Skeletal muscle satellite cell (primary cell): ENCODE measurements at regions not wholly inside any gene's neighbourhood (a gene's known extent, or its start where the extent isn't known, plus 50 kb on each side); places are given as distances from the start of the nearest gene placed in this dataset.

Source experiments
- H3K27me3 ChIP-seq: 2 replicates; pipeline ENCODE4 v1.7.0; 2013; ENCODE audit warnings: low read length; ENCODE audit not compliant: control insufficient read depth, insufficient read depth
- H3K36me3 ChIP-seq: 2 replicates; pipeline ENCODE4 v1.7.0; 2013; ENCODE audit warnings: mild to moderate bottlenecking, control low read depth, low read length; ENCODE audit not compliant: insufficient read depth
- H3K4me1 ChIP-seq: 2 replicates; pipeline ENCODE4 v1.7.0; 2013; ENCODE audit warnings: low read length; ENCODE audit not compliant: control insufficient read depth, insufficient read depth
- H3K4me2 ChIP-seq: 2 replicates; pipeline ENCODE4 v1.7.0; 2013; ENCODE audit warnings: mild to moderate bottlenecking, low read length
- H3K4me3 ChIP-seq: 2 replicates; pipeline ENCODE4 v1.7.0; 2013; ENCODE audit warnings: low read length
- H3K9ac ChIP-seq: 2 replicates; pipeline ENCODE4 v1.7.0; 2013; ENCODE audit warnings: mild to moderate bottlenecking, low read depth, low read length, moderate library complexity
- H3K9me3 ChIP-seq: replicated peaks from 2 replicates; pipeline ENCODE4 v1.7.0; 2013; ENCODE audit warnings: mild to moderate bottlenecking, control low read depth, low read length

- Histone ChIP-seq H3K4me1 (no peaks in the 10 kb centered on the region), H3K9ac (no peak overlapping the region), H3K36me3 (no peaks in the 10 kb centered on the region), H3K9me3 (no peaks in the 10 kb centered on the region), H3K4me3 (no peak overlapping the region), H3K27me3 (no peaks in the 10 kb centered on the region), H3K4me2 (no peak overlapping the region)
Observed at GRCh38 chr1:57947471-57947870, 523.6 kb upstream of the DAB1 start.

GRCh38 chr1:57945045-57945444 is 521.2 kb upstream of the DAB1 start:
- H3K27me3 ChIP-seq = no peaks in the 10 kb centered on the region

GRCh38 chr1:57943365-57943764 is 519.5 kb upstream of the DAB1 start:
- Histone ChIP-seq H3K4me2 (no peak overlapping the region), H3K9me3 (no peaks in the 10 kb centered on the region)

More at GRCh38 chr1:57945045-57945444, 521.2 kb upstream of the DAB1 start:
- Histone ChIP-seq H3K36me3 (no peaks in the 10 kb centered on the region), H3K4me3 (no peak overlapping the region), H3K4me2 (no peak overlapping the region), H3K9me3 (no peaks in the 10 kb centered on the region), H3K4me1 (no peaks in the 10 kb centered on the region), H3K9ac (no peak overlapping the region)

GRCh38 chr1:57934745-57935144 is 510.9 kb upstream of the DAB1 start:
- H3K36me3 ChIP-seq = no peaks in the 10 kb centered on the region

More at GRCh38 chr1:57943365-57943764, 519.5 kb upstream of the DAB1 start:
- no peaks in the 10 kb centered on the region for H3K4me1 ChIP-seq
- H3K27me3 ChIP-seq = no peaks in the 10 kb centered on the region
- no peaks in the 10 kb centered on the region for H3K36me3 ChIP-seq
- no peak overlapping the region for H3K4me3 ChIP-seq
- H3K9ac ChIP-seq = no peak overlapping the region

GRCh38 chr1:57927003-57927402 is 503.1 kb upstream of the DAB1 start:
- H3K9ac ChIP-seq = no peak overlapping the region
- H3K4me3 ChIP-seq = no peak overlapping the region
- H3K4me1 ChIP-seq = no peaks in the 10 kb centered on the region
- no peaks in the 10 kb centered on the region for H3K27me3 ChIP-seq
- H3K36me3 ChIP-seq = no peaks in the 10 kb centered on the region
- H3K4me2 ChIP-seq = no peak overlapping the region
- H3K9me3 ChIP-seq = no peaks in the 10 kb centered on the region

More at GRCh38 chr1:57934745-57935144, 510.9 kb upstream of the DAB1 start:
- Histone ChIP-seq H3K9ac (no peak overlapping the region), H3K27me3 (no peaks in the 10 kb centered on the region), H3K4me3 (no peak overlapping the region), H3K4me2 (no peak overlapping the region), H3K4me1 (no peaks in the 10 kb centered on the region), H3K9me3 (no peaks in the 10 kb centered on the region)

GRCh38 chr1:57926025-57926552 is 502.2 kb upstream of the DAB1 start:
- Histone ChIP-seq H3K36me3 (no peaks in the 10 kb centered on the region), H3K9me3 (no peaks in the 10 kb centered on the region), H3K4me1 (no peaks in the 10 kb centered on the region), H3K4me3 (no peak overlapping the region), H3K4me2 (no peak overlapping the region), H3K9ac (no peak overlapping the region), H3K27me3 (no peaks in the 10 kb centered on the region)

GRCh38 chr1:57925226-57925625 is 501.4 kb upstream of the DAB1 start:
- no peak overlapping the region for H3K4me2 ChIP-seq
- no peaks in the 10 kb centered on the region for H3K36me3 ChIP-seq
- H3K27me3 ChIP-seq = no peaks in the 10 kb centered on the region
- H3K4me3 ChIP-seq = no peak overlapping the region
- H3K9ac ChIP-seq = no peak overlapping the region
- H3K9me3 ChIP-seq = no peaks in the 10 kb centered on the region
- H3K4me1 ChIP-seq = no peaks in the 10 kb centered on the region

GRCh38 chr1:57922130-57922529 is 498.3 kb upstream of the DAB1 start:
- Histone ChIP-seq H3K4me2 (no peak overlapping the region), H3K27me3 (no peaks in the 10 kb centered on the region), H3K9ac (no peak overlapping the region), H3K36me3 (no peaks in the 10 kb centered on the region), H3K9me3 (no peaks in the 10 kb centered on the region), H3K4me3 (no peak overlapping the region), H3K4me1 (no peaks in the 10 kb centered on the region)

GRCh38 chr1:57916041-57916440 is 492.2 kb upstream of the DAB1 start:
- Histone ChIP-seq H3K9me3 (no peaks in the 10 kb centered on the region), H3K4me1 (no peaks in the 10 kb centered on the region), H3K27me3 (no peaks in the 10 kb centered on the region), H3K4me3 (no peak overlapping the region), H3K4me2 (no peak overlapping the region), H3K9ac (no peak overlapping the region), H3K36me3 (no peaks in the 10 kb centered on the region)

GRCh38 chr1:57911427-57911826 is 487.6 kb upstream of the DAB1 start:
- H3K9ac ChIP-seq = no peak overlapping the region
- no peaks in the 10 kb centered on the region for H3K27me3 ChIP-seq
- H3K4me2 ChIP-seq = no peak overlapping the region
- H3K36me3 ChIP-seq = no peaks in the 10 kb centered on the region
- H3K4me3 ChIP-seq = no peak overlapping the region
- no peaks in the 10 kb centered on the region for H3K4me1 ChIP-seq
- H3K9me3 ChIP-seq = no peaks in the 10 kb centered on the region

GRCh38 chr1:57910782-57911181 is 486.9 kb upstream of the DAB1 start:
- H3K36me3 ChIP-seq = no peaks in the 10 kb centered on the region
- no peaks in the 10 kb centered on the region for H3K4me1 ChIP-seq
- no peaks in the 10 kb centered on the region for H3K9me3 ChIP-seq
- H3K4me2 ChIP-seq = no peak overlapping the region
- H3K4me3 ChIP-seq = no peak overlapping the region
- no peaks in the 10 kb centered on the region for H3K27me3 ChIP-seq
- H3K9ac ChIP-seq = no peak overlapping the region

GRCh38 chr1:57910305-57910704 is 486.4 kb upstream of the DAB1 start:
- no peaks in the 10 kb centered on the region for H3K27me3 ChIP-seq
- H3K9ac ChIP-seq = no peak overlapping the region
- no peaks in the 10 kb centered on the region for H3K9me3 ChIP-seq
- no peaks in the 10 kb centered on the region for H3K36me3 ChIP-seq
- no peak overlapping the region for H3K4me3 ChIP-seq
- no peaks in the 10 kb centered on the region for H3K4me1 ChIP-seq
- no peak overlapping the region for H3K4me2 ChIP-seq
